ENCODE measurements at regions not wholly inside any gene's neighbourhood (a gene's known extent, or its start where the extent isn't known, plus 50 kb on each side); places are given as distances from the start of the nearest gene placed in this dataset.
"Not testable (repeated sequence)": the region's sequence is repeated elsewhere in the genome, so short reads cannot be mapped to it uniquely, and the experiment has no call there.

DNA sequence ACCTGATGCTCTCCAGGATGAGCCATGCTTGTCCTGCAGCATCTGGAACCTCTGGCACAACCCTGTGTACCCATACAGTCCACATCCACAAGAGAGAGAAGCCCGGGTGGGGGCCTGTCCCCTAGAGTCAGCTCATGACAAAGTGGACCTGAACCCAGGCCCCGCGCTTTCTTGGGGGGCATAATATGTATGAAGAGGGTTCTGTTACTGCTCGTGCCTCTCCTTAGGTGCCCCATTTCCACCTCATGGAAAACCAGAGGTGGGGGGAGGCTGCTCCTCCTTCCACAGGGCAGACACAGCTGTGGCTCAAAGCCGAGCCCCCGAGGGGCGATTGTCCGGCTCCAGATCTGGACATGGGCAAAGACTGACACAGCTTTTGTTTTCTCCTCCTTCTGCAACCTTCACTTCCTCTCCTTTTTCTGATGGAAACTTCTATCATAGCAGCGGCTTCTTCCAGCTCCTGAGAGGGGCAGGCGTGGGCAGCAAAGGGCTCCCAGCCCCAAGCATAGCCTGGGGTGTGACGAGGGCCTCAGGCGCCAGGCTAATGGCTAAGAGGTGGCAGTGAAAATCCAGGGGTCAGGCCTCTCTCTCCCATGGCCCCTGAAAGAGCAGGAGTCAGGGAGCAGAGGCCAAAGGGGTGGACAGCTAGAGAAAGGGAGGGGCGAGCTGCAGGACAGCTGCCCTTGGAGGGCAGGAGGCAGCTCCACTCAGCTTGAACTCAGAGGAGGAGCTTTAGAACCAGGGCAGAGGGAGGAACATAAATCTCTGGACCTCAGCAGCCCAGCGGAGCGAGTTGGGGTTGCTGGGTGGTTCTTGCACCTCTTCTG lies 155.5 kb downstream of the ZFP36L2 start:
- DNase-seq (ENCODE audit: low read depth) = no peak

DNA sequence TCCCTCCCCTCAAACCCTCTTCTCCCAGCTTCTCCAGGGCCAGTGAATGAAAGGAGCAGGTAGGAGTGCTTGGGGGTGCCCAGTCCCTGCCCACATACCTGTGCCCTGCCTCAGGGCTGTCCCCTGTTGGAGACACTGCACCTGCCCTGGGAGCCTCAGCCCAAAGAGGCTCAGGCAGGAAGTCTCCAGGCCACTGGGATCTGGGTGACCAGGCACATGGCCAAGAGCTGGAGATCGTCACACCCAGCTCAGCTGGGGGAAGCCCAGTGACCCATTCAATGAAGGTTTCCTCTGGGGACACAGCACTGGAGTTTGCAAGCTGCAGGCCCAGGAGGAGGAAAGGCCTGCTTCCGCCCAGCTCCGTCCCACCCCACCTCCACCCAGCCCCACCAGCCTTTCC lies 156.4 kb downstream of the ZFP36L2 start:
- no peak for DNase-seq (ENCODE audit: low read depth)

DNA sequence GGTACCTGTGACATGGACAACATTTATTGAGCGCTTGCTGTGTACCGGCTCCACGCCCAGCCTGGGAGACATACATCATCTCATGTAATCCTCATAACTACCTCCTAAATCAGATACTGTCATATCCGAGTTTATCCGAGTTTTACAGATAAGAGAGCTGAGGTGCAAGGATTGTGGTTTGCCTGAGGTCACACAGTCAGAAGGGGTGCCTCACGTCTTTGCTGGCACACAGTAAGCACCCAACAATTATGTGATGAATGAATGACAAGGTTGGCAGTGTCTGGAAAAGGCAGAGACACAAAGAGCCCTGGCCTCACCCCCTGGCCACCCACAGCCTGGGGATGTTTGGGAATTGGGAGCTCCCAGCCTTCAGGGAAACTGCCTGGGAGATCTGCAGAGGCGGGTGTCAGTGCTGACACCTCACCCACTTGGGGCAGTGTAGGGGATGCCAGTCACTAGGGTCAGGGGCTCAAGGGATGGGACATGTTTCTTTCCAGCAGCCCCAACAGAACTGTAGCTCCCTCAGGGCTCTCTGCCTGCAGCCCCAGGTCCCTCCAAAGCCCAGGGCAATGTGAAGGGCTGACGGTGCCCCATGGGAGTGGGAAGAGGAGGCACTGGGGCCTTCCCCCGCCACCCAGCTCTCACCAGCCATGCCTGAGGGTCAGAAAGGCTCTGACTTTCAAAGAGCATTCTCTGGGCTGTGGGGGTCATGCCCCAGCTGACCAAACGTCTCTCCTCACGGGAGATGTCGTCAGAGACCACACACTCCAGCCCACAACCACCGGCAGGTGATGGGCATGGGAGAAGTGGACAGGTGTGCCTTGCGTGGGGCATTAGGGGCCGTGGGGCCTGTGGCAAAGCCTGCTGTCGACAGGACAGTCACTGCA lies 157.5 kb downstream of the ZFP36L2 start:
- DNase-seq (ENCODE audit: low read depth) = no peak

DNA sequence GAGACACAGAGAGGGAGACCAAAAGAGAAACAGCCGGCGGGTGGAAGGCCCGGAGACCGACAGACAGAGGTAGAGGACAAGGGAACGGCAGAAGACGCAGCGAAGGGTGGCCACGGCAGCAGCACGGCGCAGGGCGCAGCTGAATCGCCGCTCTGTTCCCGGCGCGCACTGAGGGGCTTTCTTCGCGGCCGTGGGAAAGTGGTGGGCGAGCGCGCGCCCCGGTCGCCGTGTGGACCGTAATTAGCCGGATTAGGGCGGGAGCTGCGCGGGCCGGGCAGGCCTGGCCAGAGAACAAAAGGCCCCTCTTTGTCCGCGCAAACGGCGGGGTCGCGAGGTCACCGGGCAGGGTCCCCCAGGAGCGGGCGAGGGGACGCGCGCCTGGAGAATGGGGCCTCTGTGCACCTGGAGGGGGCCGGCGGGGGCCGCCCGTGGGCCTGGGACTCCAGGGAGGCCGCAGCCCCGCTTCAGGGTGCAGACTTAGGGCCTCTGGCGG lies 158.3 kb downstream of the ZFP36L2 start:
- no peak for DNase-seq (ENCODE audit: low read depth)

DNA sequence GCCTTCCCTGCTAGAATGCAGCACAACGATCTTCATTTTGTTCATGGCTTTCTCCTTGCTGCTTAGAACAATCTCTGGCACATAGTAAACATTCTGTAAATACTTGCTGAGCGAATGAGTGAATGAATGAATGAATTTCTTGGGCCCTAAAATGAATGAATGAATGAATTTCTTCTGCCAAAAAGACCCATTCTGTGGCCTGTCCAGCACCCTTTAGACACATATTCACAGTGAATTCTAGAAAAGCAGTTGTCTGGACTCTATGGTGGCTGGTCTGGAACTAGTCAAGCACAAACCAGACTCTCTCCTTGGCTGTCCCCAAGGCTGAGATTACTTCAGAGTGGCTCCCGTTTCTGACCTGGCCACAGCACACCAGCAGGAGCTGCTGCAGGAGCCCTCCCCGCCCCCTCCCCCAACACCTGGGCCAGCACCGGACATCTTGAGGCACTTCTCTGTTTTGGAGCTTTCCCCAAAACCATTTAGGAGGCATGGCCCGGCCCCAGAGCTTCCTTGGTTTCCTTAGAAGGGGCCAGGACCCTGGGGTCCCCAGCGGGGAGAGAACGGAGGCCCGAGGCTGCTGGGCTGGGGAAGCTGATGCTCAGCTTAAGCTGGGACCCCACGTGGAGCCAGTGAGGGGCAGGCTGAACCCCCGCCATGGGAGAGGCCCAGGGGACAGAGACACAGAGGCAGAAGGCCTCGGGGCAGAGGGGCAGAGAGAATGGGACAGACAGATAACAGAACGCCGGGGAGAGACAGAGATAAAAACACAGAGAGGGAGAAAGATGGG lies 159.0 kb downstream of the ZFP36L2 start:
- DNase-seq (ENCODE audit: low read depth) = no peak

DNA sequence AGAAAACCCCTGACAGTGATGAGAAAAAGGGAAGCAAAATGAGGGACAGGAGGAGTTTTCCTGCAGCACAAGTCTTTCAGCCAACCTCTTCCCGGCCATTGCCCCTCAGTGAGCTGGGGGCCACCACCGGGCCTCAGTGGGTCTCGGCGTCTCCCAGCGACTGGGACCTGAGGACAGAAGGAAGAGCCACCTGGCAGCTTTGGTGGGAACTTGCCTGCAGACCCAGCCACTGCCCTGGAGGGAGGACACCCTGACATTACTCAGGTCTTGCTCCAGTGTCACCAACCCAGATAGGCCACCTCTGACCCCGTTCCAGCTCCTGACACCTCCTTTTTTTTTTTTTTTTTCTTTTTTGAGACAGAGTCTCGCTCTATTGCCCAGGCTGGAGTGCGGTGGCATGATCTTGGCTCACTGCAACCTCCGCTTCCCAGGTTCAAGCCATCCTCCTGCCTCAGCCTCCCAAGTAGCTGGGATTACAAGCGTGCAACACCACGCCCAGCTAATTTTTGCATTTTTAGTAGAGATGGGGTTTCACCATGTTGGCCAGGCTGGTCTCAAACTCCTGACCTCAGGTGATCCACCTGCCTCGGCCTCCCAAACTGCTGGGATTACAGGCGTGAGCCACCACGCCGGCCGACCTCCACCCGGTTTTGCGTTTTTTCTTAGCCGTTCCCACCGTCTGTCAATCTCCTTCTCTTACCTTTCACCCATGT lies 159.7 kb downstream of the ZFP36L2 start:
- DNase-seq (ENCODE audit: low read depth) = not testable (repeated sequence)

DNA sequence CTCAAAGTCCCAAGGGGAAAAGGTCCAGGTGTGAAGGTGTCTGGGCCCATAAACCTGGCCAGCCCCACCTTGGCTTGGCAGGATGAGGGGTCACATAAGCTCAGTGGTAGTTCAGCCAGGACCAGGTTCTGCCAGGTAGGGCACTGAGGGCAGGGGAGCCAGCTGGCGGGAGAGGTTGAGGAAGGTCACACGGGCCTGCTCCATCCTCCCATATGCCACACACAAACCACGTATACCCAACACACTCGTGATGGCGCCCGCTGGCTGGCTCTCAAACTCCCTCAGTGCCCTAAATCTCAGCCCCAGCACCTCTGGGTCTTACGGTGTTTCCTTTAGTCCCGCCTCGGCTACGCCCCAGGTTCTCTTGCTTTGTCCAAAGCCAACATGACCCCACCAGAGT lies 160.5 kb downstream of the ZFP36L2 start:
- no peak for DNase-seq (ENCODE audit: low read depth)

DNA sequence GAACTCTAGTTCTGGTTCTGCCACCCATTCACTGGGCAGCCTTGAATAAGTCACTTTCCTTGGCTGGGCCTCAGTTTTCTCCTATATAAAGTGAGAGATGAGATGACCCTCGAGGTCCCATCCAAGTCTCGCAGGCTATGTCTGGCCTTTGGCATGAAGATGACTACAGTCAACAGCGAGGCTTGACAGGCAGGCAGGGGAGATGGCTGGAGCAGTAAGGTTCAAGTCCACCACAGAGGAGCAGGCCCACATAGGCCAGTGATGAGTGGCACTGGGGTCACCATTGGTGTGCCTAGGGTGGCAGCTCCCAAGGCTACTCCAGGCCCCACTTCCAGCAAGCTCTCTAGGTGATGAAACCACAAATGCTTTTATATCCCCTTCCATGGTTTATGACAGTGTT lies 161.4 kb downstream of the ZFP36L2 start:
- no peak for DNase-seq (ENCODE audit: low read depth)

DNA sequence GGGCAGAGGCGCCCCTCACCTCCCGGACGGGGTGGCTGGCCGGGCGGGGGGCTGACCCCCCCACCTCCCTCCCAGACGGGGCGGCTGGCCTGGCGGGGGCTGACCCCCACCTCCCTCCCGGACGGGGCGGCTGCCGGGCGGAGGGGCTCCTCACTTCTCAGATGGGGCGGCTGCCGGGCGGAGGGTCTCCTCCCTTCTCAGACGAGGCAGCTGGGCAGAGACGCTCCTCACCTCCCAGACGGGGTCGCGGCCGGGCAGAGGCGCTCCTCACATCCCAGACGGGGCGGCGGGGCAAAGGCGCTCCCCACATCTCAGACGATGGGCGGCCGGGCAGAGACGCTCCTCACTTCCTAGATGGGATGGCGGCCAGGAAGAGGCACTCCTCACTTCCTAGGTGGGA lies 163.3 kb downstream of the ZFP36L2 start:
- DNase-seq (ENCODE audit: low read depth) = not testable (repeated sequence)

DNA sequence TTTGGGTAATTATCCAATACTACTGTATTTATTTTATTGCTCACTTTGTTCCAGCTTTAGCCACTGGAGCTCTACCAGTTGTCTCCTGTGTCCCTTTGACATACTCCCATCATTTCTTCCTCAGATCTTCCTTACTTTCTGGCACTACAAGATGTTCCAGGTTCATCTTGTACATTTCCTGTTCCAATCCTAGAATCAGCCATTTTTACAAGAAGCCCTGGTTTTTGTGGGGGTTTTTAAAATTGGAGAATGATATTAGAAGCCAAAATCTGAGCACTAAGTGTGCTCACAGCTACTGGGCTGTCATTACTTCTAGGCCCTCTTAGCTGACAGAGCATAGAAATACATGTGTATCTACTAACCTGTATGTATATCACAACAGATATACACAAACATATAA lies 164.3 kb downstream of the ZFP36L2 start:
- DNase-seq (ENCODE audit: low read depth) = no peak

DNA sequence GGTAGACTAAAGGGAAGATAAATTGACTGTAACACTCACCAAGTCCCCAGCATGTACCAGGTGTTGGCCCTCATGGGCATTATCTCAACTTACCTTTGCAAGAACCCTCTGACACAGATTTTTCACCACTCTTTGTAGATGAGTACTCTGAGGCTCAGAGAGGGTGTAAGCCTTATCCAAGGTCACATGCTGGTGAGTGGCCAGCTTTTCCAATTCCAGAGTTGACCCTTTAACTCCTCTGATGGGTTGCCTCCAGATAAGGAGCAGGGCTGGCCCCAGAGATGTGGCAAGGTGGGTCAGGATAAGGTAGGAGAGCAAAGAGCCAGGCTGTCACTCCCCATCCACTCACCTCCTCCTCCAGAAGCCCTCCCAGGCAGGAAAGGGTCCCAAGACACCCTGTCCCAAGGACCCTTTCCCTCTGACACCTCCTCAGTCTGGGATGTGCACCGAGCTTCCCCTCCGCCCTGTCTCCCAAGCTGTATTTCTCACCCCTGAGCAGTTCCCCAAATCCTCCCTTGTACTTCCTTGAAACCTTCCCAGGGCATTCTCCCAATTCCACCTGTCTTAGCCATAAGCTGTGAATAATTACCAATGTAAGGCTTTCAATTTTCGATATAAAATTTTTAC lies 165.9 kb downstream of the ZFP36L2 start:
- no peak for DNase-seq (ENCODE audit: low read depth)

DNA sequence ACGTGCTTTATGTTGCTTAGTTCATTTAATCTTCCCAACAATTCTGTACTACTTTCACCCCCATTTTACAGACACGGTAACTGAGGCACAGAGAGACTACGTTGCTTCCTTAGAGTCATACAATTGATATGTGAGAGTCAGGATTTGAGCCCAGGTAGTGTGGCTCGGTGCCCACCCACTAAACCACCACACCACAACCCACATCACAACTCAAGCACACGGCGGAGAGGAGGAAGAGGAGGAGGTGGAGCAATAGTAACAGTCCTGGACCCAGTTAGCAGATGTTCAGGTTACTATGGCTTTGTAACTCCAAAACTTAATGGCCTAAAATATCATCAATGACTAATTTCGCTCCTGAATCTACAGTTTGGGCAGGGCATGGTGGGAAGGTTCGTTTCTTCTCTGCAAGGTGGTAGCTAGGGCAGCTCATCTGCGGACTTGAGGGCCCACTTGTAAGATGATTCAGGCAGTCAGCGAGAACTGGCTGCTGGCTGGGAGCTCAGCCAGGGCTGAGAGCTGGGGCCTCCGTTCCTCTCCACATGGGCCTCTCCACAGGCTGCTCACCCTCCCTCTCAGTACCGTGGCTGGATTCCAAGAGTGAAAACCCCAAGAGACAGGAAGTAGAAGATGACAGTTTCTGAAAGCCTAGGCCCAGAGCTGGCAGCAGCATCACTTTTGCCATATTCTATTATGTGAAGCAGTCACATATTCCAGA lies 167.1 kb downstream of the ZFP36L2 start:
- DNase-seq (ENCODE audit: low read depth) = no peak

DNA sequence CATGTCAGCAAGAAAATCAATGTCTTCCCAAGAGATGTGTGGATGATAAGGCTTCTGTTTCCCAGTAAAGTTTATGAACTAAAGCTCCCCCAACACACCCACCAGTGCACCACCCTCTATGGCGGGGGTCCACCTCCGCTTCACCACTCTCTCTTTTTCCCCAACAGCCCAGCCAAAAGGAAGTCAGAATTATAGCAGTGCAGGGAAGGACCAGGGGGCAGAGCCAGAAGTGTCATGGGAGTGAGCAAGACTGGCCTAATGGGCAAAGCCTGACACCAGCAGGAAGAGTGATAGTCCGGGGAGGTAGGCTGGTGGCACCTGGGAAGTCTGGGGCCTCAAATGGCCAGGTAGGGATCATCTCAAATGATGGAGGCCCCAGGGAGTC lies 167.7 kb downstream of the ZFP36L2 start:
- DNase-seq (ENCODE audit: low read depth) = no peak

DNA sequence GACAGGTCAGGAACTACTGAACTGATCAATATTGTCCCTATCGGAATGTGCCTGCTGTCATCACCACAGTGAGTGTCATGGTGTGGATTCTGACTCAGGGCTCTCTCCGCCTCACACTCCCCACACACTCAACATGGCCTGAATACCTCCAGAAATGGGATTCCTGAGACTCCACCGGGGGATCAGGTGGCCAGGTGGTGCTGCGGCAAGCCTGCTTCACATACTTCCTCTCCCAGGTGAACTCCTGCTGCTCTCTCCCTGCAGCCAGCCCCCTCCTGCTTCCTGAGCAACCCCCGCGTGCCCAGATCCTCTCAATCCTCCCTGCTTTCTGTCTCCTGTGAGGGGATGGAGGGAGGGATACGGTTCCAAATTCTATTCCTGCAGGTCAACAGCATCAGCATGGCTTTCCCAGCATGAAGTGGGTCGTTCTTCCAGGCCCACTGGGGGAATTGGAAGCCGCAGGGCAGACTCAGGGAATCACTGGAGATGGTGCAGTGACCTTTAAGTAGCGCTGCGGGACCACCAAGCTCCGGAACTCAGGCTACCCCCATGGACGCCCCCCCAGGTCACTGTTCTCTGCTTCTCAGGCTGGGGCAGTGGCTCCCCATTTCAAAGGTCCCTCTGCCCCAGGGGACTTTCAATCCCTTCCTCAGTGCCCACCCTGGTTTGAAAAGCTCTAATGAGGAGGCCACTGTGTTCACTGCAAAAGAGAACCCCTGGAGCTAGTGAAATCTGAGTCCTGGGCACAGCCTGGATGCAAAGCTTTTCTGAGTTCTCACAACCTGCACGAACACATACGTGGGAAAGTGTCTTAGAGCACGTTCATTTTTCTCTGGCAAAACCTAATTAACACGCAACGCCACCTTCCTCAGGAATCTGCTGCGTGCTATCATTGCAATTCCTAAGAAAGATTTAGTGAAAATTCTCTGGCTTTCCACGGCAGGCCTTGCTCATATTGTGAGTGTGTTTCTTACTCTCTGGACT lies 168.4 kb downstream of the ZFP36L2 start:
- DNase-seq (ENCODE audit: low read depth) = no peak

DNA sequence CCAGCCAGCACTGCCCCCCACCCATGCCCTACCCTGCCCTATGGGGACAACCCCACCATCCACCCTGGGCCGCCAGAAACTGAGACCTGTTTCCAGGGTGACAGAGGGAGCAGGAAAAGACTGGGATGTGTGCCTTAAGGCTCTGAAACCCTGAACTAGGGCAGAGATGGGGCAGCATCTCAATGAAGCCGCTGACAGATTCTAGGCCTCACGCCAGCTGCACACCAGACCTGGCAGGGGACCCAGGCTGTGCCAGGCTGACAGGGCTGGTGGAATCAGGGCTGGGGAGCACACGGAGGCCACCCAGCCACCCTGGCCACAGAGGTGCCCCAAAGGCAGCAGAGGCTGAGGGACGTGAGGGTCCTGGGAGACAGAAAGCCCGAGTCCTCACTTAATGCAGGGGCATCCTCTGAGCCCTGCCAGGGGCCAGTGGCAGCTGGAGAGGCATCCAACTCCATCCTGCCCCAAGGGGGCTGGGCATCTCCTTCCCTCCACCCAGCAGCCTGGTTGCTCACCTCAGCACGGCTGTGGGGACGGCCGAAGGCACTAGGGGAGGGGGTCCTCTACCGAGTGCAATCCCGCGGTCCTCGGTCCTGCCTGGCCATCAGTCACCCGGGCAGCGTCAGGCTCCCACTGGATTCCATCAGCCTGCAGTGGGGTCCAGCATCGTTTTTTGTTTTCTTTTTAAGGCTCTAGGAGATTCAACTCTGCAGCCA lies 169.2 kb downstream of the ZFP36L2 start:
- no peak for DNase-seq (ENCODE audit: low read depth)

DNA sequence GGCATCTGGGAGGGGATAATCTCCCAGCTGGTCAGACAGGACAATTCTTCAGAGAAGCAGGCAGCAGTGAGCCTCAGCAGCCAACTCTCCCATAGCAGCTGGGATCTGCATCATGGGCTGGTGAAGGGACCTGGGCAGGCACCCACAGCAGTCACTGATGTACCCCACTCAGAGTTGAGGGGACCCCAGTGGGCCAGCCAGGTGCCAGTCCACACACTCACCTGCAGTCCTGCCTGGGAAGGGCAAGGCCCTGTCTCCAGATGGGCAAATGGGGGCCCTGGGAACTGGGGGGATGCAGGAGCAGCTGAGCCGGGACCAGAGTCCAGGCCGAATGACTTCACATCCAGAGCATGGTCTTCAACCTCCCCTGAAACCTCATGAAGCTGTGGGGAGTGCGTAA lies 170.4 kb downstream of the ZFP36L2 start:
- DNase-seq (ENCODE audit: low read depth) = no peak

DNA sequence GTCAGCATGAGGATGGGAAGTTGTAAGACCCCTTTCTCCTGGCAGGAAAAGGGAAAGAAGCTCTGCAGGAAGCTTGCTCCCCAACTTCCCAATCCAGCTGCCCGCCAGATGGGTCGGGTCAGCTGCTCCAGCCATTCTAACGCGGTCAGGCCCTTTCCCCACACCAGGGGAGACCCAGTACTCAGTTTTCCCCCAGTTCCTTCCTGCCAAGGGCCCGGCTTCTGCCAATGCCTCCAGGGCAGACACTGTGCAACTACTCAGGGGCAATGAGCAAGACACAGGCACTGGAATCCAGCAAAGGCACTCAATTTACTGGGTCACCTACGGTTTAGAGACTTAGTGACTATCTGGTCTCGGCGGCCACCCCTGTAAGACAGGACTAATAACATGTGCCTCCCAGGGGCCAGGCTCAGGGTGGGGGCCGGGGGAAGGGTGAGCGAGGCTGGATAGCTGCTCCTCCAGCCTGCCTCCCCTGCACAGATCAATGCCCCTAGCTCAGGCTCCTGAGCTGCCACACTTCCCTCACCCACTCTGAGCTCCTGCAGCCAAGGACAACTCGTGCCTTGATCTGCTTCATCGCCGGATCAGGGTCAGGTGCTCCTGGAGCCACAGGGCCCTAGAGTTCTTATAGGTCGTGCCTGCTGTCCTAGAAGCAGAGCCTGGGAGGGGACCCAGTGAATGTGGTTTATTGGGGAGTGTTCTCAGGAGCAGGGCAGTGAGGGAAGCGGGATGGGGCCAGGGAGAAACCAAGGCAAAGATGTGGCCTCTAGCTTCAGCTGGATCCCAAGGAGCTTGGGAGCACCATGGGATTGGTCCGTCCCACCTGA lies 171.1 kb downstream of the ZFP36L2 start:
- no peak for DNase-seq (ENCODE audit: low read depth)

DNA sequence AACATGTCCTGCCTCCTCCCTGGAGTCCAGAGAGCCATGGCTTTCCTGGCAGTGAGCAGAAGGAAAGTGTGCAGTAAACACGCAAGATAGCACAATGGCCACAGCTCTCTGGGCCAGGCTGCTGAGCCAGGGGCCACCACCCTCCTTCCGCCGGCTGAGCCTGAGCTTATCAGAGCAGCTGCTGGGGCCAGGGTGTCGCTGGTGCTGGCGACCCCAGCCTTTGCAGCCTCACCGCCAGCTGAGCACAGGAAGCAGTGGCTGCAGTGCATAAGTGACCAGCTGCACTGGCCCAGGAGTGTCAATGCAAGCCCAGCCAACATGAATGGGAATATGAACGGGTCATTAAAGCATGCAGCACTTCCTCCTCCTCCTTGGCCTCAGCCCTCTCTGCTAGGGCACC lies 172.0 kb downstream of the ZFP36L2 start:
- no peak for DNase-seq (ENCODE audit: low read depth)

Measured in CMK (cell line).